C4-2B (cell line): ENCODE measurements at regions not wholly inside any gene's neighbourhood (a gene's known extent, or its start where the extent isn't known, plus 50 kb on each side); places are given as distances from the start of the nearest gene placed in this dataset.

Experiments
- CTCF ChIP-seq: fragments of 450-650 bp; conservative IDR thresholded peaks from 2 replicates; pipeline ENCODE4 v1.5.1; 2017; ENCODE audit warnings: mild to moderate bottlenecking
- ZFX ChIP-seq: fragments of 450-650 bp; IDR thresholded peaks from 2 replicates; pipeline ENCODE4 v1.6.1; 2017

DNA sequence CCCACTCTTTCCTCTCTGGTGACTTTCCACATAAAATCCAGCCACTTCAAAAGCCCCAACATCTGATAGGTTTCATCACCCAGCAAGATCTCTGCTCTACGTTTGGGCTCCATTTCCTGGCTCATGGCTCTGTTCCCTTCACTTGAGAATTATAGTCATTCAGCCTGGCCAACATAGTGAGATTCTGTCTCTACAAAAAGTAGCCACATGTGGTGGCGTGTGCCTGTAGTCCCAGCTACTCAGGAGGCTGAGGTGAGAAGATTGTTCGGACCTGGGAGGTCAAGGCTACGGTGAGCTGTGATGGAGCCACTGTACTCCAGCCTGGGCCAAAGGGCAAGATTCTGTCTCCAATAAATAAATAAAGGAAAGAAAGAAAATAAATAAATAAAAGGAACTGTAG is 83.3 kb upstream of the IGFBPL1 start:
- TF ChIP-seq CTCF (no peak), ZFX (no peak)
